Astrocyte (in vitro differentiated cells and primary cell): ENCODE measurements at regions not wholly inside any gene's neighbourhood (a gene's known extent, or its start where the extent isn't known, plus 50 kb on each side); places are given as distances from the start of the nearest gene placed in this dataset.

Experiments
- DNase-seq: peaks from one replicate; pipeline ENCODE4 v3.0.0-alpha.2; 2010; ENCODE audit warnings: low read depth
- FAIRE-seq: peaks from 2 replicates; lab custom pipeline; 2011; peaks lifted over from hg19 to GRCh38; lab: Jason Lieb, UNC
- H2AFZ ChIP-seq: 2 replicates; pipeline ENCODE4 v1.6.0; 2012; ENCODE audit warnings: low read depth, low read length, inconsistent platforms
- H3K27ac ChIP-seq: 2 replicates; pipeline ENCODE4 v1.5.1; 2011; ENCODE audit warnings: low read depth, low read length, inconsistent platforms
- H3K27me3 ChIP-seq: 2 replicates; pipeline ENCODE4 v1.6.0; 2011; ENCODE audit warnings: low read length, inconsistent platforms; ENCODE audit not compliant: insufficient read depth
- H3K36me3 ChIP-seq: 2 replicates; pipeline ENCODE4 v1.5.1; 2011; ENCODE audit warnings: low read length, inconsistent platforms; ENCODE audit not compliant: insufficient read depth
- H3K4me1 ChIP-seq: 2 replicates; pipeline ENCODE4 v1.5.1; 2011; ENCODE audit warnings: low read length, inconsistent platforms; ENCODE audit not compliant: insufficient read depth
- H3K4me2 ChIP-seq: 2 replicates; pipeline ENCODE4 v1.6.0; 2012; ENCODE audit warnings: low read length, inconsistent platforms
- H3K4me3 ChIP-seq: 2 replicates; pipeline ENCODE4 v1.5.1; 2011; ENCODE audit warnings: low read depth, mild to moderate bottlenecking, low read length, inconsistent platforms; ENCODE audit not compliant: insufficient read depth
- H3K79me2 ChIP-seq: 2 replicates; pipeline ENCODE4 v1.6.0; 2012; ENCODE audit warnings: mild to moderate bottlenecking, low read length, inconsistent platforms; ENCODE audit not compliant: insufficient read depth
- H3K9ac ChIP-seq: 2 replicates; pipeline ENCODE4 v1.6.0; 2012; ENCODE audit warnings: mild to moderate bottlenecking, low read length, inconsistent platforms
- H3K9me3 ChIP-seq: 2 replicates; pipeline ENCODE4 v1.5.1; 2012; ENCODE audit warnings: low read depth, mild to moderate bottlenecking, low read length, inconsistent platforms; ENCODE audit not compliant: insufficient read depth
- H4K20me1 ChIP-seq: 2 replicates; pipeline ENCODE4 v1.6.0; 2012; ENCODE audit warnings: low read length, inconsistent platforms; ENCODE audit not compliant: insufficient read depth
- H3K27ac Mint-ChIP-seq: one replicate; pipeline ENCODE4 v1.8.0; 2021; ENCODE audit warnings: mild to moderate bottlenecking, mixed read lengths; ENCODE audit not compliant: unreplicated experiment
- H3K27me3 Mint-ChIP-seq: one replicate; pipeline ENCODE4 v1.8.0; 2021; ENCODE audit warnings: low read depth, mixed read lengths; ENCODE audit not compliant: unreplicated experiment
- H3K36me3 Mint-ChIP-seq: one replicate; pipeline ENCODE4 v1.8.0; 2021; ENCODE audit warnings: low read depth, mixed read lengths; ENCODE audit not compliant: unreplicated experiment
- H3K4me1 Mint-ChIP-seq: one replicate; pipeline ENCODE4 v1.8.0; 2021; ENCODE audit warnings: low read depth, mixed read lengths; ENCODE audit not compliant: unreplicated experiment
- H3K4me3 Mint-ChIP-seq: one replicate; pipeline ENCODE4 v1.8.0; 2021; ENCODE audit warnings: mild to moderate bottlenecking, moderate library complexity, mixed read lengths; ENCODE audit not compliant: unreplicated experiment
- H3K9me3 Mint-ChIP-seq: one replicate; pipeline ENCODE4 v1.8.0; 2021; ENCODE audit warnings: mild to moderate bottlenecking, mixed read lengths; ENCODE audit not compliant: unreplicated experiment
- CTCF ChIP-seq: IDR thresholded peaks from 2 replicates; pipeline ENCODE4 v1.5.1; 2011; ENCODE audit warnings: low read depth, mild to moderate bottlenecking, inconsistent platforms, low read length, moderate library complexity; ENCODE audit not compliant: insufficient read depth
- EZH2 ChIP-seq: IDR thresholded peaks from 2 replicates; pipeline ENCODE4 v1.6.1; 2012; ENCODE audit warnings: mild to moderate bottlenecking, low read length, inconsistent platforms; ENCODE audit not compliant: insufficient read depth

- Histone ChIP-seq H3K4me3 (no peak overlapping the region), H3K36me3 (no peaks in the 10 kb centered on the region), H3K27me3 (no peaks in the 10 kb centered on the region), H3K4me2 (no peak overlapping the region), H3K27ac (no peak overlapping the region), H4K20me1 (no peaks in the 10 kb centered on the region), H3K79me2 (no peaks in the 10 kb centered on the region), H2AFZ (no peak overlapping the region), H3K9ac (no peak overlapping the region), H3K9me3 (no peaks in the 10 kb centered on the region), H3K4me1 (no peaks in the 10 kb centered on the region)
- H3K36me3 Mint-ChIP-seq = no peaks in the 10 kb centered on the region
- no peak for FAIRE-seq
- TF ChIP-seq CTCF (no peak), EZH2 (no peak)
- no peak for DNase-seq
- no peaks in the 10 kb centered on the region for H3K9me3 Mint-ChIP-seq
- no peak overlapping the region for H3K27ac Mint-ChIP-seq
- no peaks in the 10 kb centered on the region for H3K27me3 Mint-ChIP-seq
- H3K4me3 Mint-ChIP-seq = no peak overlapping the region
- peaks cover 2% of the 10 kb centered on the region for H3K4me1 Mint-ChIP-seq
Measured at GRCh38 chrX:13518126-13518525, 51.3 kb upstream of the EGFL6 start.

GRCh38 chrX:13515211-13515930 lies 54.0 kb upstream of the EGFL6 start:
- no peaks in the 10 kb centered on the region for H3K9me3 ChIP-seq
- no peak for TF ChIP-seq CTCF
- no peak for TF ChIP-seq EZH2
- H3K4me1 ChIP-seq = no peaks in the 10 kb centered on the region
- FAIRE-seq (peak; percentile 77), DNase-seq (no peak)
- Mint-ChIP-seq H3K27me3 (no peaks in the 10 kb centered on the region), H3K9me3 (no peaks in the 10 kb centered on the region), H3K27ac (no peak overlapping the region), H3K36me3 (no peaks in the 10 kb centered on the region), H3K4me1 (no peaks in the 10 kb centered on the region), H3K4me3 (no peak overlapping the region)
- H3K27me3 ChIP-seq = no peaks in the 10 kb centered on the region
- no peak overlapping the region for H3K4me3 ChIP-seq
- H3K9ac ChIP-seq = no peak overlapping the region
- H2AFZ ChIP-seq = no peak overlapping the region
- H4K20me1 ChIP-seq = no peaks in the 10 kb centered on the region
- no peaks in the 10 kb centered on the region for H3K36me3 ChIP-seq
- no peak overlapping the region for H3K27ac ChIP-seq
- no peaks in the 10 kb centered on the region for H3K79me2 ChIP-seq
- H3K4me2 ChIP-seq = no peak overlapping the region

GRCh38 chrX:13511944-13512330 lies 57.5 kb upstream of the EGFL6 start:
- Histone ChIP-seq H3K4me2 (no peak overlapping the region), H3K79me2 (no peaks in the 10 kb centered on the region), H3K9ac (no peak overlapping the region), H3K27me3 (no peaks in the 10 kb centered on the region), H3K9me3 (no peaks in the 10 kb centered on the region), H3K27ac (no peak overlapping the region), H3K36me3 (no peaks in the 10 kb centered on the region), H3K4me1 (no peaks in the 10 kb centered on the region), H2AFZ (no peak overlapping the region), H4K20me1 (no peaks in the 10 kb centered on the region), H3K4me3 (no peak overlapping the region)
- no peaks in the 10 kb centered on the region for H3K4me1 Mint-ChIP-seq
- H3K27me3 Mint-ChIP-seq = no peaks in the 10 kb centered on the region
- FAIRE-seq = no peak
- TF ChIP-seq CTCF (no peak), EZH2 (no peak)
- no peaks in the 10 kb centered on the region for H3K36me3 Mint-ChIP-seq
- peak; percentile 27 for DNase-seq
- no peak overlapping the region for H3K4me3 Mint-ChIP-seq
- no peak overlapping the region for H3K27ac Mint-ChIP-seq
- no peaks in the 10 kb centered on the region for H3K9me3 Mint-ChIP-seq
